RCC 7860 (cell line): ENCODE measurements at regions not wholly inside any gene's neighbourhood (a gene's known extent, or its start where the extent isn't known, plus 50 kb on each side); places are given as distances from the start of the nearest gene placed in this dataset.
"Not testable (repeated sequence)": the region's sequence is repeated elsewhere in the genome, so short reads cannot be mapped to it uniquely, and the experiment has no call there.

Experiments
- DNase-seq: peaks from one replicate; pipeline ENCODE4 v3.0.0-alpha.2; 2015; ENCODE audit warnings: low spot score
- FAIRE-seq: peaks from 2 replicates; lab custom pipeline; 2012; peaks lifted over from hg19 to GRCh38; lab: Jason Lieb, UNC

- FAIRE-seq: no peak
Measured at GRCh38 chr15:95739131-95739530, 591.4 kb upstream of the NR2F2 start.

DNA sequence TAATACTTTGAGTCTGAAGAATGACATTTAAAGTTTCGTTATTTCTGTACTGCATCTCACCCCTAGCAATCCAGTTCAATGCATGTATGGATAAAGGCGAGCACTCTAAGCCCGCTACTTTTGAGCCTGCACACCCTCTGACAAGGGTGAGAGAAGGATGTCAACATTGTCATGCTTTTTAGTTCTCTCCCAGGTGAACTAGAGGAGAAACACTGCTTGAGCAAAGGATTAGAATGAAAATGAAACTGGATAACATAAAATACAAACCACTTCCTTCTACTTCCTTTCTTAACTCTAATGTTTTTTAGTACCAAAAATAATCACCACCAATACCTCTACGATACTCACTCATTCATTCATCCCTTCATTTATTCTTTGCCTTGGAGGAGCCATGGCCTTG, 588.7 kb upstream of the NR2F2 start:
- FAIRE-seq (no peak), DNase-seq (no peak)

More at GRCh38 chr15:95739131-95739530, 591.4 kb upstream of the NR2F2 start:
- DNase-seq: no peak

DNA sequence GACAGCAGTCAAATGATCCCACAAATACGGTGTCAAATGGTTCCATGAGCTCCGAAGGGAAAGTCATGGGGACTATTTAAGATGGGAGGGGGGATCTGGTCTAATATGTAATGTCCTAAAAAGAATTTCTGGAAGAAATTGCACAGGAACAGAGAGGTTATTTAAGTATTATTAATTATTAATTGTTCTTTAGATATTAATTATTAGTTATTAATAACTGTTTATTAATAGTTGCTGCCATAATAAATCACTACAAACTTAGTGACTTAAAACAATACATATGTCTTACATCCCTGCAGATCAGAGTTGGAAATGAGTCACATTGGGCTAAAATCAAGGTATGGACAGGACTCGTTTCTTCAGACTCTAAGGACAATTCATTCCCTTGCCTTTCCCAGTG, 588.2 kb upstream of the NR2F2 start:
- DNase-seq (no peak), FAIRE-seq (no peak)

- FAIRE-seq (no peak), DNase-seq (no peak)
Measured at GRCh38 chr15:95742836-95743235, 587.7 kb upstream of the NR2F2 start.

DNA sequence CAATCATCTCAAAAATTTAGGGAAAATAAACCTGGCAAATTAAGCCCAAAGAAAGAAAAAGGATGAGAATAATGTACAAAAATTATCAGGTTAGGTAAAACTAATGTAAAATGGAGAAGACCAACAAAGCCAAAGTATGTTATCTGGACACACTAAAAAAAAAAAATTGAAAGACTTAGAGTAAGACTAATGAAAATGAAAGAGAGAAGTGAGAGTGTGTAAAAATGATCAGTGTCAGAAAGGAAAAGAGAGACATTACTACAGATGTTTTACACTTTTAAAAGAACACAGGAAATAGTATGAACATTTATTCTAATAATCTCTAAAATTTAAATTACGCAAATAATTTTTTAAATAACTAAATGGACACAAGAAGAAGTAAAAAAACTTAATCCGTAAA, 573.3 kb upstream of the NR2F2 start:
- FAIRE-seq: no peak
- no peak for DNase-seq

- FAIRE-seq: no peak
- no peak for DNase-seq
Measured at GRCh38 chr15:95758451-95758850, 572.0 kb upstream of the NR2F2 start.

DNA sequence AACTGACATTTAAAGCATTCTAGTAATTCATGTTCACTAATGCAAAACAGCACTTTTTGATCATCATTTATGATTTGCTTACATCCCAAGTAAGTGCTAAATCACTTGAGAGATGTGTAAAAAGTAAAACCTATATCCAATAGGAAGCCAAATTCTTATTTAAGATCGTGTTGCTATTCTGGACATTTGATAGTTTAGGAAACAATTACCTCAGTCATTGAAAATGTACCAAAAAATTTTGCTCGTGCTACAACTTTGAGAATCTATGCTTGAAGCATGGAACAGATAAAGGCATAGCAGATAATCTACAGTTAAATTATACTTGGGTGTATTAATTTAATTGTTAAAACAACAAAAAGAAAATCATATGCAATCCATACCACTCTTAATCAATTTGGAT, 571.6 kb upstream of the NR2F2 start:
- FAIRE-seq (no peak), DNase-seq (no peak)

DNA sequence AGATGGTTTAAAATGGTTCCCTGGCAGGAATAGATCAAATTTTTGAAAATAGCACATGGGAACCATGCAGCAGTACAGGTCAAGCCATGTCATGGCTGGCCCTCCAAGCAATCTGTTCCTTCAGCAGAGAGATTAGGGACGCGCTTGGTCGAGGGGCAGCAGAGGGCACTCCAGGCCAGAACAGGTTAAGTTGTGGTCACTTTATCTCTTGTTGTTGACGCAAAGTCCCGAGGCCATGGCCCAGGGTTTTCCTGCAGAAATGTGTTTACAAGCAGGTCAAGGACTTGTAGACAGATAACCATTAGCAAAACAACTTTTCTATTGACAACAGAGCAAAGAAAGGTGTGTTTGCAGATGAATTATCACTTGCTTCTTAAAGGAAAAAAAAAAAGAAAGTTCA, 570.0 kb upstream of the NR2F2 start:
- FAIRE-seq: no peak

DNA sequence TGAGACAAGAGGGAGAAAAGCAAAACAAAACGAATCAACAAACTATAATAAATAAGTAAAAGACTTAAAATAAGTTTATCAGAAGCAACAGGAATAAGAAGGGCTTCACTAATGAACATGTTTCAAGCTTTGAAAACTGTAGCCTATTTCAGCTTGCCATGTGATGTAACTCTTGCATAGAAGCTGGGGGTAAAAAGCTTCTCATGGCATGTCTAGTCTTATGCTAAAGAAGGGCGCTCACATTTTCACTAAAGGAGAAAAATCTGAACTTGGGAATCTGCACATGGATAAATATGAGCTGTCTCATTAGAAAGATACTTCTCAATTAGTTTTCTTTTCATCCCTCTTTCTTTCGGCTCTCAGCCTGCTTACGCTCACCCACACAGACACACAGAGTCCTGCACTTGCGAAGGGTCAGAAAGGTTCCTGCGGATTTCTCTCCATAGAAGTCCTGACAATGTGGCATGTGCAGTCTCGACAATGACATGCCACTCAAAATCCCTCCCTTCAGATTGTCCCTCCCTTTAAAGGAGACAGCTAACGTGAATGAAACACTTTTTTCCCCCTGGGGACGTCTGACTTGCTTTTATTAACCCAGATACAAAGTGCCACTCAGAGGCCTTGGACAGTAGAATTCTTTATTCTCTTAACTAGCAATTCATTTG, 568.9 kb upstream of the NR2F2 start:
- FAIRE-seq (no peak), DNase-seq (no peak)

More for the DNA sequence above, 570.0 kb upstream of the NR2F2 start:
- DNase-seq: peak; percentile 5

DNA sequence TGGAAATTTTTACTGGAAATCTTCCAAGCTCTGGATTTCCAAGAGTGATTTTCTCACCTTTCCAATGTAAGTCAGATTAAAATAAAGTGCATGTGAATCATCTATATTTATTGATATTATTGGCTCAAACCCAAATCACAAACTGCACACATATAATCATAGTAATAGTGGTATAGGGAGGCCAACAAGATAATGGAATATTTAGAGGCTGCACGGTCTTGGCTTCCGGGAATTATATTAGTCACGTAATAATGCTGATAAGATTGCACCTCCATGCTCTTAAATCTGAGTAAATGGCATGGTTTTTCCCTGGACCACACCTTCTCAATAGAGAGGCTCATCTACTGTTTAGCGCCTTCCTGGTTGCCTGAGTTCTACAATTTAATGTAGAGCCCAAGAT, 567.1 kb upstream of the NR2F2 start:
- DNase-seq: no peak
- FAIRE-seq: no peak

GRCh38 chr15:95765161-95765560, 565.3 kb upstream of the NR2F2 start:
- FAIRE-seq (no peak), DNase-seq (no peak)

DNA sequence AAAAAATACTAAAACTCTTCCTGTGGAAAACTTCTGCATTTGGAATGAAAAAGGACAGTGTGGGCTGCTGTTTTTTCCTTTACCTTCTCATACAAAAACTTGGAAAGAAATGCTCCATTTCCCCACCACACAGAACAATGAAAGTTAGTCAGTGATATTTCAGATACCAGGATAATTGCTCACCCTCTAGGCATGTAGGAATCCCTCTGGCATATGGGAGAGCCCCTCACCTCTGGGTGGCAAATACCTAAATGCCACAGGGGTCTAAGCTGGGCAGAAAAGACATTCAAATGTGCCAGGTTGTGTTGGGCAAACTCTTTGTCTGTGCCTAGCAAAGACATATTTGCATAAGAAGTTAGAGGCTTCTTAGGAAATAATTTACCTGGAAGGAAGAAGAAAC, 560.3 kb upstream of the NR2F2 start:
- DNase-seq (peak; percentile 56), FAIRE-seq (peak; percentile 51)

DNA sequence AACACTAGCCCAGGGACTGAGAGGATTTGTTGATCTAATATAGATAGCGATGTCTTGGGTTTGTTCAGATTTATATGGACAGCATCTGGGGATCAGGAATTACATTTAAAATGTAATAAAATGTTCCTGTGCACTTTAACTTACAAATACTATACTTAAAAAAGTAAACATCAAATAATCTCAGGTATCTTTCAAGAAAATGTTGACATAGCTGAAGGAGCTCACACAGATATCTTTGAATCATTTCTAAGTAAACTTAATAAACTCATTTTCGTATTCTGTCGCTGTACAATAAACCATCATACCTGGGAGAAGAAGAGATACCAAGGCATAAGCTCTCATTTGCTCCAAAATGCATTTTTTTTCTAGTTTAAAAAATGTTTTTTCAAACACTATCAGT, 557.5 kb upstream of the NR2F2 start:
- FAIRE-seq (no peak), DNase-seq (no peak)

DNA sequence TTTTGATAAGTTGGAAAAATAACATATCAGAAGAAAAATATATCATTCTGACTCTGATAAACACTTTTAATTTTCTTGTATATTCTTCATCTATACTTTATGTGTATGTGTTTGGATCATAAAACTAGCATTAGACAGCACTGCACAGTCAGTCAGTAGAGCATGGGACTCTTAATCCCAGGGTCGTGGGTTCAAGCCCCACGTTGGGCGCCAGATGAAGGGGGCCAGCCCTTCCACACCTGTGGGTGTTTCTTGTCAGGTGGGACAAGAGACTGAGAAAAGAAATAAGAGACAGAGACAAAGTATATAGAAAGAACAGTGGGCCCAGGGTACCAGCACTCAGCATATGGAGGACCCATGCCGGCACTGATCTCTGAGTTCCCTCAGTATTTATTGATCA, 546.0 kb upstream of the NR2F2 start:
- DNase-seq: no peak
- no peak for FAIRE-seq

DNA sequence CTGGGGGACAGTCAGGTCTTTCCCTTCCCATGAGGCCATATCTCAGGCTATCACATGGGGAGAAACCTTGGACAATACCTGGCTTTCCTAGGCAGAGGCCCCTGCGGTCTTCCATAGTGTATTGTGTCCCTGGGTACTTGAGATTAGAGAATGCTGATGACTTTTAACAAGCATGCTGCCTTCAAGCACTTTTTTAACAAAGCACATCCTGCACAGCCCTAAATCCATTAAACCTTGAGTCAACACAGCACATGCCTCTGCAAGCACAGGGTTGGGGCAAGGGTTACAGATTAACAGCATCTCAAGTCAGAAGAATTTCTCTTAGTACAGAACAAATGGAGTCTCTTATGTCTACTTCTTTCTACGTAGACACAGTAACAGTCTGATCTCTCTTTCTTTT, 545.2 kb upstream of the NR2F2 start:
- FAIRE-seq, DNase-seq: not testable (repeated sequence)

DNA sequence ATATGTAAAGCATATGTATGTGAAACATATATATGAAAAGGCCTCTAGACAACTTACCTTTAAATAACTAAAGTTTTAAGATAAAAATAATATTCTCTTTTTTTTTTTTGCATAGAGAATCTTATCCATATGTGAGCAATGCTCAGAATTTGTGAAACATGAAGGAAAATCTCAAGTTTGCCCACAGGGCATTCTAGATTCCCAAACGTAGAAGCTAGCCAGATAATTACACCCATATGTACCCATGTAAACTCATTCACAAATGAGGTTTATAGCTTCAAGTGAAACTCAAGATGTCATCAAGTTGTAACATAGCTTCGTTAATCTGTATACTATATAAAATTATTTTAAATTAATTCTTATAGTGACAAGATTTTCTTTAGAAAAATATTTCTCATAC, 537.3 kb upstream of the NR2F2 start:
- FAIRE-seq: no peak
- DNase-seq: no peak

- FAIRE-seq: no peak
- DNase-seq: no peak
Measured at GRCh38 chr15:95795386-95795785, 535.1 kb upstream of the NR2F2 start.

DNA sequence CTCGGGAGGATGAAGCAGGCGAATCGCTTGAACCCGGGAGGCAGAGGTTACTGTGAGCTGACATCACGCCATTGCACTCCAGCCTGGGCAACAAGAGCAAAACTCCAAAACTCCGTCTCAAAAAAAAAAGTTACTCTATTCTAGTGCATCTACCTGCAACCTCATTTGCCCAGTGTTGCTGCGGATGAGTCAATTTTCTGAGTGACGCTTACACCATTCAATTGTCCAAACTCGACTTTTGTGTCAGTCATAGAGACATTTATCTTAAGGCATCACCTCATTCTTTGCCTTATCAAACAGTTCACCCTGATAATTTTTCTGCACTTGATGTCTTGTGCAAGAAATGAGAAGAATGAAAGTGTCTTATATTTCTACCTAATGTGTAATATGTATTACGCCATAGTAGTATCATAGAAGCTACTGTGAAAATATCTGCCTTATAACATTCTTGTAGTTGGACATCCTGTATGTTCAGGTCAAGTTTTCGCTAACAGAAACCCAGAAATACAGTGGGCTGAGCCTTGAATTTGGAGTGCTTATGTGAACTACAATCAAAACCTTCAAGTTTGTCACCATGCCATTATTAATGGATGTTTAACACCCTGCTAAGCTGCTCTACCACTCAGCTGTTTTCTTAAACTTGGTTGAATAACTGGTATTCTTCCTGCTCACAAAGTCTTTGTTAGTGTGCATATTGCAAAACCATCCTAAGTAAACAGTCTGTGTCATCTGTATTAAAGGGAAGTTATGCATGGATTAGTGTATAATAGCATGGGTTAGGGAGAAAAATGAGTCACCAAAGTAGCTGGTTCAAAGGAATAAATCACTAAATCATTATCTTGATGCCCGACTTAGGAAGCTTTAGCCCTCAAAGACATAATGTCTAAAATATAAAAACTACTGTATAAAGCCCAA, 531.0 kb upstream of the NR2F2 start:
- peak; percentile 98 for FAIRE-seq
- DNase-seq: peak; percentile 88

DNA sequence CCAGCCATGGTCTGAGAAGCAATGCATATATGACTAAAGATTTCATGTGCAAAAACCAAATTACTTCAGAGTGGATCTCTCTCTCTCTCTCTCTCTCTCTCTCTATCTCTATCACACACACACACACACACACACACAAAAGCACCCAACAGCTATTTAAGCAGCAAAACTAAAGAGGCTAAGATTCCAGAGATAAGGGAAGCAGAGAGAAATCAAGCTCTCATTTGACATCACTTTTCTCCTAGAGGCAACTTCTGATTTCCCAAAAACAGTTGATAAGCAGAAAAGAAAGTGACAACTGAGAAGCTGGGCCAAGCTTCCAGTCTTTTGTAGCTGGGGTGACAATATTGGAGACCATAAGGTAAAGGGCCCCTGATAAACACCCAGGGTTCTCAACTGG, 526.0 kb upstream of the NR2F2 start:
- no peak for DNase-seq
- FAIRE-seq: no peak

- FAIRE-seq: peak; percentile 56
Measured at GRCh38 chr15:95812491-95812890, 518.0 kb upstream of the NR2F2 start.

DNA sequence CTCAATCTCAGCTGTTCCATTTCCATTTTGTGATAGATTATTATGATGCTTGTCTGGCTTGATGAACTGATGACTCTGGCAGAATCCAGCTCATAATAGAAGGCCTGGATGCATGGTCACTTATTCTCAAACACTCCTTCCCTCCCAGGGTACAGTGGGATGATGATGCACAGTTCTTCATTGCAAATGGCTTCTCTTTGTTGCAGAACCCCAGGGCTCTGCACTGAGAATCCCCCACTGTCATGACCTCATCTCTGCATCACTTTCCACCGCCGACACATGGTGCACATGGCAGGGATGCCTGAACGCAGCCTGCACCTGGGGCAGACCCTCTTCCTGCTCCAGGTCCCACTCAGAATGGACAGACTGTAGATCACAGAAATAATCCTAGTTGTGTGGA, 515.6 kb upstream of the NR2F2 start:
- DNase-seq (no peak), FAIRE-seq (no peak)

More at GRCh38 chr15:95812491-95812890, 518.0 kb upstream of the NR2F2 start:
- DNase-seq: no peak

DNA sequence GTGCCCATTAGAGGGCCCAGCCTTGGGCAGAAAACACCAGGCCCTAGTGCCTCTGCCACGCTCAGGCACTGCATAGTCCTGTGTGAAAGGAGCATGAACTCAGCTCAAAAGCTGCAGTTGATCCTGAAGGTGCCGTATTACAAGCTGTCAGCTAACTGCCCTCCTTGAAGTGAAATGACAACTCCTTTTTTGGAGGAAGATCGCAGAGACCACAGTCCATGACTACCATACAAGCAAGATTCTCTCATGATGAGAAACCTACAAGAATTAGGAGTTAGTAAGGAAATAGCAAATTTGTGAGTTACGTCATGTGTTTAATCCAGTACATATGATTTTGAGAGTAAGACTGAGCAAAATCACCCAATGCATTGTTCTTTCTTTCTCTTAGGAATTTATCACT, 513.9 kb upstream of the NR2F2 start:
- DNase-seq: no peak
- no peak for FAIRE-seq
